OCI-LY7 (cell line): ENCODE measurements at regions not wholly inside any gene's neighbourhood (a gene's known extent, or its start where the extent isn't known, plus 50 kb on each side); places are given as distances from the start of the nearest gene placed in this dataset.
"Not testable (repeated sequence)": the region's sequence is repeated elsewhere in the genome, so short reads cannot be mapped to it uniquely, and the experiment has no call there.

ENCODE experiments used
- BruUV-seq: library from RNA; stranded (reverse); fragments of 400-500 nt; replicated peaks from 2 replicates; lab custom pipeline; 2021; lab: Mats Ljungman, UMichigan
- CTCF ChIA-PET: fragments of 300-600 bp; sonication (Branson Sonifier 250); formaldehyde crosslinking; loops from one replicate; lab custom pipeline; 2022; ENCODE audit warnings: antibody characterized with exemption; ENCODE audit not compliant: unreplicated experiment; lab: Charles Lee
- POLR2A ChIA-PET: fragments of 300-600 bp; sonication (Branson Sonifier 250); formaldehyde crosslinking; loops from one replicate; lab custom pipeline; 2022; ENCODE audit warnings: antibody characterized with exemption; lab: Charles Lee
- DNase-seq: peaks from one replicate; pipeline ENCODE4 v3.0.0-alpha.2; 2015; ENCODE audit warnings: low spot score
- H2AFZ ChIP-seq: fragments of 200-600 bp; sonication (generic), shearing (Covaris generic); 2 replicates; pipeline ENCODE4 v1.6.1; 2014; ENCODE audit warnings: mild to moderate bottlenecking, antibody characterized with exemption, low read length, moderate library complexity
- H3K27ac ChIP-seq: fragments of 200-600 bp; sonication (generic); 2 replicates; pipeline ENCODE4 v1.5.1; 2014; ENCODE audit warnings: mixed run types, low read depth, mild to moderate bottlenecking, moderate library complexity, low read length, inconsistent platforms; ENCODE audit not compliant: poor library complexity, severe bottlenecking
- H3K36me3 ChIP-seq: fragments of 200-600 bp; sonication (generic); 2 replicates; pipeline ENCODE4 v1.6.1; 2014; ENCODE audit warnings: mild to moderate bottlenecking, antibody characterized with exemption, low read length, moderate library complexity, mixed read lengths; ENCODE audit not compliant: insufficient read depth
- H3K4me1 ChIP-seq: fragments of 200-600 bp; sonication (generic); 2 replicates; pipeline ENCODE4 v1.5.1; 2014; ENCODE audit warnings: mild to moderate bottlenecking, low read length; ENCODE audit not compliant: insufficient read depth, poor library complexity, severe bottlenecking
- H3K4me2 ChIP-seq: fragments of 200-600 bp; sonication (generic); 2 replicates; pipeline ENCODE4 v1.6.1; 2014; ENCODE audit warnings: mild to moderate bottlenecking, low read length
- H3K4me3 ChIP-seq: fragments of 200-600 bp; sonication (generic); 2 replicates; pipeline ENCODE4 v1.5.1; 2014; ENCODE audit warnings: mild to moderate bottlenecking, low read depth, low read length; ENCODE audit not compliant: poor library complexity, severe bottlenecking
- H3K79me2 ChIP-seq: fragments of 200-600 bp; sonication (generic); 2 replicates; pipeline ENCODE4 v1.6.1; 2016; ENCODE audit warnings: low read depth, mild to moderate bottlenecking, low read length, moderate library complexity, mixed read lengths; ENCODE audit not compliant: insufficient read depth
- H3K9me2 ChIP-seq: fragments of 200-600 bp; sonication (generic); 2 replicates; pipeline ENCODE4 v1.6.1; 2016; ENCODE audit warnings: mild to moderate bottlenecking, low read length, mixed read lengths; ENCODE audit not compliant: insufficient read depth
- H3K9me3 ChIP-seq: fragments of 200-600 bp; sonication (generic); 2 replicates; pipeline ENCODE4 v1.6.1; 2014; ENCODE audit warnings: mild to moderate bottlenecking, mixed run types, low read length, mixed read lengths
- H4K20me1 ChIP-seq: fragments of 200-600 bp; sonication (generic); 2 replicates; pipeline ENCODE4 v1.6.1; 2014; ENCODE audit warnings: mild to moderate bottlenecking, antibody characterized with exemption, low read length, moderate library complexity, mixed read lengths; ENCODE audit not compliant: insufficient read depth
- EZH2phosphoT487 ChIP-seq: fragments of 200-600 bp; sonication (generic); IDR thresholded peaks from 2 replicates; pipeline ENCODE4 v1.6.1; 2018; ENCODE audit warnings: low read depth, borderline replicate concordance, mild to moderate bottlenecking, mixed run types, antibody characterized with exemption, low read length, moderate library complexity, mixed read lengths
- intact Hi-C: fragments of 100-400 bp; cut with micrococcal nuclease; formaldehyde crosslinking; loops from one replicate; pipeline ENCODE4 v1.10.0; 2022; ENCODE audit not compliant: unreplicated experiment
- TF ChIP-seq, protein P1 (sequence below): fragments of 200-600 bp; sonication (generic); conservative IDR thresholded peaks from 2 replicates; pipeline ENCODE4 v1.5.1; 2014; ENCODE audit warnings: mild to moderate bottlenecking, antibody characterized with exemption, low read length, moderate library complexity, mixed read lengths

- no peaks in the 10 kb centered on the region for H3K4me1 ChIP-seq
- no peaks in the 10 kb centered on the region for H3K36me3 ChIP-seq
- no peaks in the 10 kb centered on the region for H3K79me2 ChIP-seq
- no peaks in the 10 kb centered on the region for H3K9me2 ChIP-seq
- TF ChIP-seq, protein P1, sequence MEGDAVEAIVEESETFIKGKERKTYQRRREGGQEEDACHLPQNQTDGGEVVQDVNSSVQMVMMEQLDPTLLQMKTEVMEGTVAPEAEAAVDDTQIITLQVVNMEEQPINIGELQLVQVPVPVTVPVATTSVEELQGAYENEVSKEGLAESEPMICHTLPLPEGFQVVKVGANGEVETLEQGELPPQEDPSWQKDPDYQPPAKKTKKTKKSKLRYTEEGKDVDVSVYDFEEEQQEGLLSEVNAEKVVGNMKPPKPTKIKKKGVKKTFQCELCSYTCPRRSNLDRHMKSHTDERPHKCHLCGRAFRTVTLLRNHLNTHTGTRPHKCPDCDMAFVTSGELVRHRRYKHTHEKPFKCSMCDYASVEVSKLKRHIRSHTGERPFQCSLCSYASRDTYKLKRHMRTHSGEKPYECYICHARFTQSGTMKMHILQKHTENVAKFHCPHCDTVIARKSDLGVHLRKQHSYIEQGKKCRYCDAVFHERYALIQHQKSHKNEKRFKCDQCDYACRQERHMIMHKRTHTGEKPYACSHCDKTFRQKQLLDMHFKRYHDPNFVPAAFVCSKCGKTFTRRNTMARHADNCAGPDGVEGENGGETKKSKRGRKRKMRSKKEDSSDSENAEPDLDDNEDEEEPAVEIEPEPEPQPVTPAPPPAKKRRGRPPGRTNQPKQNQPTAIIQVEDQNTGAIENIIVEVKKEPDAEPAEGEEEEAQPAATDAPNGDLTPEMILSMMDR = no peak
- intact Hi-C loops = no loop called here
- BruUV-seq = no TSS peak
- ChIA-PET CTCF (no interaction called here), POLR2A (no interaction called here)
- H3K4me2 ChIP-seq = no peak overlapping the region
- no peak overlapping the region for H3K4me3 ChIP-seq
- DNase-seq = no peak
- no peak overlapping the region for H2AFZ ChIP-seq
- H3K9me3 ChIP-seq = no peaks in the 10 kb centered on the region
- H3K27ac ChIP-seq = no peak overlapping the region
- no peaks in the 10 kb centered on the region for H4K20me1 ChIP-seq
Measured at GRCh38 chr11:96540875-96541274, 151.1 kb downstream of the JRKL start.

DNA sequence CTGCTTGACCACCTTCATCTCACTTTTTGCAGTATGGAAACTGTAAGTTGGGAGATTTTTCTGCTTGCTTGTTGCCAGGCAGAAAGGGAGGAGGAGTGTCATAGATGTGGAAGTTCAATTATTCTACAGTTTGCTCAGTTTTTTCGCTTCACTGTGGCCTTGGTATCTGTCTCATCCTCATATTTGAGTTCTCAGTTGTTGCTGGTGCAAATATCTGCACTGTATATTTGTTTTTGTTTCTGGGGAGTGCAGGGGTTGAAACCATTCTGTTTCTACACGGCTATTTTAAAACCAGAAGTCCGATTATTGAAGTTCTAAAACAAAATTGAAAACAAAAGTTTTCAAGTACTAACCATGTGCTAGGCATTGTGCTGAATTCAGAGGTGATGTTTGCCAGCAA lies 153.4 kb downstream of the JRKL start:
- H3K4me2 ChIP-seq = no peak overlapping the region
- no peak for DNase-seq
- H3K4me3 ChIP-seq = no peak overlapping the region
- H3K9me3 ChIP-seq = no peaks in the 10 kb centered on the region
- H3K4me1 ChIP-seq = no peaks in the 10 kb centered on the region
- no peaks in the 10 kb centered on the region for H3K79me2 ChIP-seq
- no peaks in the 10 kb centered on the region for H3K36me3 ChIP-seq
- no TSS peak for BruUV-seq
- CTCF ChIA-PET = no interaction called here
- H2AFZ ChIP-seq = no peak overlapping the region
- intact Hi-C loops = no loop called here
- no peak overlapping the region for H3K27ac ChIP-seq
- POLR2A ChIA-PET = no interaction called here
- TF ChIP-seq, protein P1 = no peak
- no peak for TF ChIP-seq EZH2phosphoT487
- H3K9me2 ChIP-seq = no peaks in the 10 kb centered on the region
- no peaks in the 10 kb centered on the region for H4K20me1 ChIP-seq

DNA sequence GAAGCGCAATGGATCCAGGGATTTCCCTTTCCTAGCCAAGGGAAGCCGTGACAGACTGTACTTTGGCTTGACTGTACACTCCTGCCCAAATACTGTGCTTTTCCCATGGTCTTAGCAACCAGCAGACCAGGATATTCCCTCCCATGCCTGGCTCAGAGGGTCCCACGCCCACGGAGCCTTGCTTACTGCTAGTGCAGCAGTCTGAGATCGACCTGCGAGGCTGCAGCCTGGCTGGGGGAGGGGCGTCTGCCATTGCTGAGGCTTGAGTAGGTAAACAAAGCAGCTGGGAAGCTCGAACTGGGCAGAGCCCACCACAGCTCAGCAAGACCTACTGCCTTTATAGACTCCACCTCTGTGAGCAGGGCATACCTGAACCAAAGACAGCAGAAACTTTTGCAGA lies 155.4 kb downstream of the JRKL start:
- H3K9me2 ChIP-seq, H3K4me3 ChIP-seq, BruUV-seq, H4K20me1 ChIP-seq, H3K79me2 ChIP-seq, intact Hi-C loops, CTCF ChIA-PET, H3K27ac ChIP-seq, DNase-seq, H3K4me1 ChIP-seq, H3K4me2 ChIP-seq, H2AFZ ChIP-seq, H3K9me3 ChIP-seq, H3K36me3 ChIP-seq, POLR2A ChIA-PET: not testable (repeated sequence)
